ENCODE measurements at regions not wholly inside any gene's neighbourhood (a gene's known extent, or its start where the extent isn't known, plus 50 kb on each side); places are given as distances from the start of the nearest gene placed in this dataset.

- CTCF ChIA-PET = no interaction called here
- no TSS peak for BruUV-seq (replicated peaks)
Observed at GRCh38 chr20:24732076-24732475, 217.0 kb upstream of the CST7 start.

DNA sequence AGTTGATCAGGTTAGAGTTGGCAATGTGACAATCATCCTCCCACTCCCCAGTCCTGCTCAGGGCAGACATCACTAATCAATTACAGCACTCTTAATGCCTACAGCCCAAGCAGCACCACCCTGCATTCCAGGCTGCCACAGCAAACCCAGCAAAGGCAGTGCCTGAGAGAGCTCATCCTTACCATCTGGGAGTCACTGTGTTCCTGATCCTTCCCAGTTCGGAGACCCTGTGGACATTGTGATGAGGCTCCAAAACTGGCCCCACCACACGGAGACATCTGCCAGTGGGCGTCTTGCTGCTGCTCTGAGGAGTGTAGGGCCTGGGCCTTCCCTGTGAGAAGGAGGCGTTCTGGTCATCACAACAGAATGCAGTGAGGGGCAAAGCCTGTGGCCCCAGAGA, 216.5 kb upstream of the CST7 start:
- Histone ChIP-seq H3K9me3 (ENCODE audit: insufficient read depth, low read depth) (no peaks in the 10 kb centered on the region), H4K20me1 (ENCODE audit: insufficient read depth) (no peaks in the 10 kb centered on the region), H3K36me3 (ENCODE audit: low read depth) (no peaks in the 10 kb centered on the region), H3K4me3 (no peak overlapping the region), H3K27ac (no peak overlapping the region), H3K4me2 (no peak overlapping the region), H3K27me3 (ENCODE audit: insufficient read depth, low read depth) (no peaks in the 10 kb centered on the region), H3F3A (ENCODE audit: insufficient read depth, low read depth) (no peaks in the 10 kb centered on the region), H3K4me1 (replicated peaks; ENCODE audit: insufficient read depth) (no peaks in the 10 kb centered on the region), H2AFZ (no peak overlapping the region), H3K9me2 (ENCODE audit: insufficient read depth) (no peaks in the 10 kb centered on the region), H3K79me2 (ENCODE audit: low read depth) (no peaks in the 10 kb centered on the region)
- ChIA-PET POLR2A (ENCODE audit: unreplicated experiment) (no interaction called here), CTCF (no interaction called here)
- BruUV-seq (replicated peaks) = no TSS peak
- intact Hi-C loops (cut with micrococcal nuclease; ENCODE audit: unreplicated experiment) = no loop called here
- TF ChIP-seq CTCF (conservative IDR thresholded peaks at IDR 0.05) (no peak), EZH2 (IDR thresholded peaks at IDR 0.05; ENCODE audit: low read depth) (no peak)
- no peak for DNase-seq

More at GRCh38 chr20:24732076-24732475, 217.0 kb upstream of the CST7 start:
- no peaks in the 10 kb centered on the region for H3K9me2 ChIP-seq (ENCODE audit: insufficient read depth)
- no peaks in the 10 kb centered on the region for H3K9me3 ChIP-seq (ENCODE audit: insufficient read depth, low read depth)
- no peak overlapping the region for H3K27ac ChIP-seq
- no peaks in the 10 kb centered on the region for H3K4me1 ChIP-seq (replicated peaks; ENCODE audit: insufficient read depth)
- H3K27me3 ChIP-seq (ENCODE audit: insufficient read depth, low read depth) = no peaks in the 10 kb centered on the region
- no peak overlapping the region for H2AFZ ChIP-seq
- no peak overlapping the region for H3K4me3 ChIP-seq
- no peak for DNase-seq
- H3K4me2 ChIP-seq = no peak overlapping the region
- POLR2A ChIA-PET (ENCODE audit: unreplicated experiment) = no interaction called here
- TF ChIP-seq EZH2 (IDR thresholded peaks at IDR 0.05; ENCODE audit: low read depth) = no peak
- no peak for TF ChIP-seq CTCF (conservative IDR thresholded peaks at IDR 0.05)
- H3K79me2 ChIP-seq (ENCODE audit: low read depth) = no peaks in the 10 kb centered on the region
- intact Hi-C loops (cut with micrococcal nuclease; ENCODE audit: unreplicated experiment) = no loop called here
- no peaks in the 10 kb centered on the region for H4K20me1 ChIP-seq (ENCODE audit: insufficient read depth)
- no peaks in the 10 kb centered on the region for H3F3A ChIP-seq (ENCODE audit: insufficient read depth, low read depth)
- H3K36me3 ChIP-seq (ENCODE audit: low read depth) = no peaks in the 10 kb centered on the region

- Histone ChIP-seq H3K4me1 (replicated peaks; ENCODE audit: insufficient read depth) (no peaks in the 10 kb centered on the region), H3F3A (ENCODE audit: insufficient read depth, low read depth) (no peaks in the 10 kb centered on the region), H3K4me2 (no peak overlapping the region), H3K36me3 (ENCODE audit: low read depth) (no peaks in the 10 kb centered on the region), H3K27ac (no peak overlapping the region), H3K79me2 (ENCODE audit: low read depth) (no peaks in the 10 kb centered on the region), H4K20me1 (ENCODE audit: insufficient read depth) (no peaks in the 10 kb centered on the region), H3K4me3 (no peak overlapping the region), H3K27me3 (ENCODE audit: insufficient read depth, low read depth) (no peaks in the 10 kb centered on the region), H3K9me3 (ENCODE audit: insufficient read depth, low read depth) (no peaks in the 10 kb centered on the region), H2AFZ (no peak overlapping the region), H3K9me2 (ENCODE audit: insufficient read depth) (no peaks in the 10 kb centered on the region)
- TF ChIP-seq EZH2 (IDR thresholded peaks at IDR 0.05; ENCODE audit: low read depth) (no peak), CTCF (conservative IDR thresholded peaks at IDR 0.05) (no peak)
- intact Hi-C loops (cut with micrococcal nuclease; ENCODE audit: unreplicated experiment) = no loop called here
- DNase-seq = no peak
- CTCF ChIA-PET = no interaction called here
- BruUV-seq (replicated peaks) = no TSS peak
- POLR2A ChIA-PET (ENCODE audit: unreplicated experiment) = no interaction called here
Observed at GRCh38 chr20:24733416-24733815, 215.7 kb upstream of the CST7 start.

All from PC-9 (cell line).